ACHN (cell line): ENCODE measurements at regions not wholly inside any gene's neighbourhood (a gene's known extent, or its start where the extent isn't known, plus 50 kb on each side); places are given as distances from the start of the nearest gene placed in this dataset.
A peak's percentile ranks its signal among the peaks of the same experiment; 100 is the strongest.

Source experiments
- DNase-seq: peaks from one replicate; pipeline ENCODE4 v3.0.0-alpha.2; 2015
- in situ Hi-C: cut with HindIII; loops from 2 replicates; pipeline ENCODE4 v1.10.0; 2017; ENCODE audit warnings: low sequenced_read_pairs, low pct_ligation_motif_present, low pct_unique_long_range_greater_than_20kb

GRCh38 chr6:117145940-117146339 lies 119.4 kb upstream of the VGLL2 start:
- no peak for DNase-seq

GRCh38 chr6:117149324-117149723 lies 116.0 kb upstream of the VGLL2 start:
- no peak for DNase-seq
- in situ Hi-C loops: no loop called here

More at GRCh38 chr6:117145940-117146339, 119.4 kb upstream of the VGLL2 start:
- in situ Hi-C loops: no loop called here

- no peak for DNase-seq
- in situ Hi-C loops: no loop called here
Observed at GRCh38 chr6:117156741-117157140, 108.6 kb upstream of the VGLL2 start.

GRCh38 chr6:117157448-117157847 lies 107.9 kb upstream of the VGLL2 start:
- in situ Hi-C loops: no loop called here

GRCh38 chr6:117165911-117166499 lies 99.4 kb upstream of the VGLL2 start:
- in situ Hi-C loops: no loop called here
- DNase-seq: no peak

More at GRCh38 chr6:117157448-117157847, 107.9 kb upstream of the VGLL2 start:
- DNase-seq: no peak

- in situ Hi-C loops: no loop called here
- DNase-seq: peak; percentile 40
Observed at GRCh38 chr6:117167520-117168271, 97.7 kb upstream of the VGLL2 start.

GRCh38 chr6:117168296-117169063 lies 96.9 kb upstream of the VGLL2 start:
- in situ Hi-C loops: no loop called here
- DNase-seq: no peak

GRCh38 chr6:117169064-117169665 lies 96.2 kb upstream of the VGLL2 start:
- in situ Hi-C loops: no loop called here
- no peak for DNase-seq

GRCh38 chr6:117169781-117170281 lies 95.5 kb upstream of the VGLL2 start:
- in situ Hi-C loops: no loop called here
- DNase-seq: no peak

GRCh38 chr6:117174835-117175360 lies 90.5 kb upstream of the VGLL2 start:
- in situ Hi-C loops: no loop called here
- no peak for DNase-seq

GRCh38 chr6:117188627-117189201 lies 76.6 kb upstream of the VGLL2 start:
- in situ Hi-C loops: no loop called here
- DNase-seq: peak; percentile 19

- in situ Hi-C loops: no loop called here
- DNase-seq: no peak
Observed at GRCh38 chr6:117191009-117191408, 74.3 kb upstream of the VGLL2 start.

GRCh38 chr6:117191448-117191847 lies 73.9 kb upstream of the VGLL2 start:
- in situ Hi-C loops: no loop called here
- no peak for DNase-seq

GRCh38 chr6:117194271-117194670 lies 71.1 kb upstream of the VGLL2 start:
- in situ Hi-C loops: no loop called here
- no peak for DNase-seq

- in situ Hi-C loops: no loop called here
- no peak for DNase-seq
Observed at GRCh38 chr6:117194978-117195377, 70.4 kb upstream of the VGLL2 start.

GRCh38 chr6:117195728-117196127 lies 69.6 kb upstream of the VGLL2 start:
- no peak for DNase-seq
- in situ Hi-C loops: no loop called here

- no peak for DNase-seq
- in situ Hi-C loops: no loop called here
Observed at GRCh38 chr6:117200067-117200466, 65.3 kb upstream of the VGLL2 start.

- no peak for DNase-seq
- in situ Hi-C loops: no loop called here
Observed at GRCh38 chr6:117204903-117205302, 60.5 kb upstream of the VGLL2 start.
